SH-SY5Y (cell line): ENCODE measurements at regions not wholly inside any gene's neighbourhood (a gene's known extent, or its start where the extent isn't known, plus 50 kb on each side); places are given as distances from the start of the nearest gene placed in this dataset.
A peak's percentile ranks its signal among the peaks of the same experiment; 100 is the strongest.

ENCODE experiments used
- GATA2 ChIP-seq: IDR thresholded peaks from 2 replicates; pipeline ENCODE4 v1.6.1; 2011; ENCODE audit warnings: mild to moderate bottlenecking, low read depth, low read length
- GATA3 ChIP-seq: IDR thresholded peaks from 2 replicates; pipeline ENCODE4 v1.6.1; 2011; ENCODE audit warnings: low read depth, mild to moderate bottlenecking, low read length, moderate library complexity

- TF ChIP-seq GATA2: no peak
- TF ChIP-seq GATA3: no peak
Measured at GRCh38 chr3:159001711-159002110, 199.9 kb downstream of the MFSD1 start.

GRCh38 chr3:159005137-159005536, 203.3 kb downstream of the MFSD1 start:
- no peak for TF ChIP-seq GATA2
- peak; percentile 48; the same call in 1 of the 2 replicates for TF ChIP-seq GATA3

- TF ChIP-seq GATA2: no peak
- no peak for TF ChIP-seq GATA3
Measured at GRCh38 chr3:159007331-159007730, 205.5 kb downstream of the MFSD1 start.

GRCh38 chr3:159008401-159008800, 206.5 kb downstream of the MFSD1 start:
- TF ChIP-seq GATA2 (no peak), GATA3 (no peak)

- TF ChIP-seq GATA2: no peak
- no peak for TF ChIP-seq GATA3
Measured at GRCh38 chr3:159018341-159018740, 216.5 kb downstream of the MFSD1 start.

- TF ChIP-seq GATA3 (no peak), GATA2 (no peak)
Measured at GRCh38 chr3:159025733-159026132, 223.9 kb downstream of the MFSD1 start.

- TF ChIP-seq GATA3 (no peak), GATA2 (no peak)
Measured at GRCh38 chr3:159026510-159026909, 224.7 kb downstream of the MFSD1 start.

GRCh38 chr3:159028706-159029105, 226.9 kb downstream of the MFSD1 start:
- TF ChIP-seq GATA3 (no peak), GATA2 (no peak)

- TF ChIP-seq GATA2 (no peak), GATA3 (no peak)
Measured at GRCh38 chr3:159029306-159030026, 227.6 kb downstream of the MFSD1 start.

GRCh38 chr3:159030138-159030670, 228.3 kb downstream of the MFSD1 start:
- TF ChIP-seq GATA2 (no peak), GATA3 (no peak)

GRCh38 chr3:159030886-159031679, 229.2 kb downstream of the MFSD1 start:
- TF ChIP-seq GATA2 (no peak), GATA3 (no peak)

- TF ChIP-seq GATA3 (no peak), GATA2 (no peak)
Measured at GRCh38 chr3:159032311-159032710, 230.5 kb downstream of the MFSD1 start.

- TF ChIP-seq GATA2 (no peak), GATA3 (no peak)
Measured at GRCh38 chr3:159038405-159038804, 236.6 kb downstream of the MFSD1 start.

GRCh38 chr3:159039286-159039685, 237.4 kb downstream of the MFSD1 start:
- TF ChIP-seq GATA2 (no peak), GATA3 (no peak)

- TF ChIP-seq GATA3: no peak
- no peak for TF ChIP-seq GATA2
Measured at GRCh38 chr3:159045279-159045885, 243.5 kb downstream of the MFSD1 start.
